Ovary (tissue), 3 donors: ENCODE measurements at regions not wholly inside any gene's neighbourhood (a gene's known extent, or its start where the extent isn't known, plus 50 kb on each side); places are given as distances from the start of the nearest gene placed in this dataset.

ENCODE experiments used
- CTCF ChIP-seq, 3 donors: fragments of 450-650 bp in 2 of 3; fragments of 200-600 bp in 1 of 3; IDR thresholded peaks; one replicate each; pipeline versions ENCODE4 v1.5.1 to v1.8.0; 2016 to 2022; ENCODE audit warnings: antibody characterized with exemption in 3 of 3, mild to moderate bottlenecking in 1 of 3
- POLR2A ChIP-seq: fragments of 450-650 bp; IDR thresholded peaks from one replicate; pipeline ENCODE4 v1.6.1; 2017; ENCODE audit warnings: antibody characterized with exemption, mild to moderate bottlenecking, moderate library complexity
- donor health status: DM: no; HTN: no; CAD: no.

GRCh38 chr12:58487255-58487654 lies 433.0 kb downstream of the LRIG3 start:
- TF ChIP-seq CTCF (IDR thresholded peaks at IDR 0.05) (no peak), POLR2A (no peak)
